ENCODE measurements at regions not wholly inside any gene's neighbourhood (a gene's known extent, or its start where the extent isn't known, plus 50 kb on each side); places are given as distances from the start of the nearest gene placed in this dataset.

- Histone ChIP-seq H2AFZ (ENCODE audit: low read length) (no peak overlapping the region), H3K79me2 (ENCODE audit: low read length) (no peaks in the 10 kb centered on the region), H4K20me1 (ENCODE audit: insufficient read depth, low read length) (no peaks in the 10 kb centered on the region), H3K4me3 (ENCODE audit: low read length) (no peak overlapping the region), H3K4me1 (ENCODE audit: low read length) (no peaks in the 10 kb centered on the region), H3K9me3 (replicated peaks; ENCODE audit: insufficient read depth, low read length) (no peaks in the 10 kb centered on the region), H3K36me3 (replicated peaks; ENCODE audit: insufficient read depth, low read length) (no peaks in the 10 kb centered on the region), H3K27ac (ENCODE audit: low read length) (no peak overlapping the region), H3K9me2 (replicated peaks; ENCODE audit: insufficient read depth, low read length) (no peaks in the 10 kb centered on the region), H3K27me3 (replicated peaks; ENCODE audit: insufficient read depth, low read length) (no peaks in the 10 kb centered on the region), H3K9ac (ENCODE audit: low read length) (no peak overlapping the region), H3F3A (ENCODE audit: insufficient read depth, low read length) (no peaks in the 10 kb centered on the region), H3K4me2 (ENCODE audit: low read depth, low read length) (no peak overlapping the region)
- no peak for DNase-seq
- TF ChIP-seq EZH2phosphoT487 (IDR thresholded peaks at IDR 0.05; ENCODE audit: low read length) (no peak), CTCF (IDR thresholded peaks at IDR 0.05; ENCODE audit: low read length) (no peak), EZH2 (optimal IDR thresholded peaks at IDR 0.05; ENCODE audit: low read depth, low read length) (no peak)
Observed at GRCh38 chr3:20588781-20589180, 402.8 kb upstream of the SGO1 start.

- H3K9ac ChIP-seq (ENCODE audit: low read length): no peak overlapping the region
- no peak overlapping the region for H3K4me2 ChIP-seq (ENCODE audit: low read depth, low read length)
- H3K9me2 ChIP-seq (replicated peaks; ENCODE audit: insufficient read depth, low read length): no peaks in the 10 kb centered on the region
- no peaks in the 10 kb centered on the region for H3K79me2 ChIP-seq (ENCODE audit: low read length)
- no peak overlapping the region for H3K4me3 ChIP-seq (ENCODE audit: low read length)
- no peaks in the 10 kb centered on the region for H3K4me1 ChIP-seq (ENCODE audit: low read length)
- H3K9me3 ChIP-seq (replicated peaks; ENCODE audit: insufficient read depth, low read length): no peaks in the 10 kb centered on the region
- H2AFZ ChIP-seq (ENCODE audit: low read length): no peak overlapping the region
- no peaks in the 10 kb centered on the region for H3F3A ChIP-seq (ENCODE audit: insufficient read depth, low read length)
- no peaks in the 10 kb centered on the region for H4K20me1 ChIP-seq (ENCODE audit: insufficient read depth, low read length)
- no peak for DNase-seq
- no peak for TF ChIP-seq EZH2 (optimal IDR thresholded peaks at IDR 0.05; ENCODE audit: low read depth, low read length)
- no peak for TF ChIP-seq EZH2phosphoT487 (IDR thresholded peaks at IDR 0.05; ENCODE audit: low read length)
- TF ChIP-seq CTCF (IDR thresholded peaks at IDR 0.05; ENCODE audit: low read length): no peak
- H3K36me3 ChIP-seq (replicated peaks; ENCODE audit: insufficient read depth, low read length): no peaks in the 10 kb centered on the region
- no peaks in the 10 kb centered on the region for H3K27me3 ChIP-seq (replicated peaks; ENCODE audit: insufficient read depth, low read length)
- H3K27ac ChIP-seq (ENCODE audit: low read length): no peak overlapping the region
Observed at GRCh38 chr3:20583648-20584047, 397.6 kb upstream of the SGO1 start.

- Histone ChIP-seq H3K4me2 (ENCODE audit: low read depth, low read length) (no peak overlapping the region), H3K9me2 (replicated peaks; ENCODE audit: insufficient read depth, low read length) (no peaks in the 10 kb centered on the region), H3K9ac (ENCODE audit: low read length) (no peak overlapping the region), H3K27ac (ENCODE audit: low read length) (no peak overlapping the region), H3K27me3 (replicated peaks; ENCODE audit: insufficient read depth, low read length) (no peaks in the 10 kb centered on the region), H3K4me1 (ENCODE audit: low read length) (no peaks in the 10 kb centered on the region), H3K4me3 (ENCODE audit: low read length) (no peak overlapping the region), H3K79me2 (ENCODE audit: low read length) (no peaks in the 10 kb centered on the region), H3K36me3 (replicated peaks; ENCODE audit: insufficient read depth, low read length) (no peaks in the 10 kb centered on the region), H2AFZ (ENCODE audit: low read length) (no peak overlapping the region), H4K20me1 (ENCODE audit: insufficient read depth, low read length) (no peaks in the 10 kb centered on the region), H3F3A (ENCODE audit: insufficient read depth, low read length) (no peaks in the 10 kb centered on the region), H3K9me3 (replicated peaks; ENCODE audit: insufficient read depth, low read length) (no peaks in the 10 kb centered on the region)
- TF ChIP-seq EZH2 (optimal IDR thresholded peaks at IDR 0.05; ENCODE audit: low read depth, low read length) (no peak), CTCF (IDR thresholded peaks at IDR 0.05; ENCODE audit: low read length) (no peak), EZH2phosphoT487 (IDR thresholded peaks at IDR 0.05; ENCODE audit: low read length) (no peak)
- DNase-seq: no peak
Observed at GRCh38 chr3:20576228-20576627, 390.2 kb upstream of the SGO1 start.
